ENCODE measurements at regions not wholly inside any gene's neighbourhood (a gene's known extent, or its start where the extent isn't known, plus 50 kb on each side); places are given as distances from the start of the nearest gene placed in this dataset.

GRCh38 chr3:27655547-27655946, 66.6 kb downstream of the EOMES start:
- no peak for TF ChIP-seq CTCF (conservative IDR thresholded peaks at IDR 0.05; ENCODE audit: control insufficient read depth, insufficient read depth, low read depth, low read length)
- peak; percentile 22 for DNase-seq (ENCODE audit: low read depth)
- no peak overlapping the region for H3K4me3 ChIP-seq (ENCODE audit: control insufficient read depth, low read depth, low read length)

GRCh38 chr3:27653803-27654558, 68.1 kb downstream of the EOMES start:
- no peak for DNase-seq (ENCODE audit: low read depth)
- no peak overlapping the region for H3K4me3 ChIP-seq (ENCODE audit: control insufficient read depth, low read depth, low read length)
- no peak for TF ChIP-seq CTCF (conservative IDR thresholded peaks at IDR 0.05; ENCODE audit: control insufficient read depth, insufficient read depth, low read depth, low read length)

- no peak overlapping the region for H3K4me3 ChIP-seq (ENCODE audit: control insufficient read depth, low read depth, low read length)
- TF ChIP-seq CTCF (conservative IDR thresholded peaks at IDR 0.05; ENCODE audit: control insufficient read depth, insufficient read depth, low read depth, low read length), result no peak
- DNase-seq (ENCODE audit: low read depth), result no peak
Observed at GRCh38 chr3:27649277-27649676, 72.8 kb downstream of the EOMES start.

GRCh38 chr3:27646896-27647295, 75.2 kb downstream of the EOMES start:
- no peak for TF ChIP-seq CTCF (conservative IDR thresholded peaks at IDR 0.05; ENCODE audit: control insufficient read depth, insufficient read depth, low read depth, low read length)
- no peak for DNase-seq (ENCODE audit: low read depth)
- no peak overlapping the region for H3K4me3 ChIP-seq (ENCODE audit: control insufficient read depth, low read depth, low read length)

GRCh38 chr3:27644941-27645340, 77.2 kb downstream of the EOMES start:
- DNase-seq (ENCODE audit: low read depth), result peak; percentile 30
- no peak for TF ChIP-seq CTCF (conservative IDR thresholded peaks at IDR 0.05; ENCODE audit: control insufficient read depth, insufficient read depth, low read depth, low read length)
- no peak overlapping the region for H3K4me3 ChIP-seq (ENCODE audit: control insufficient read depth, low read depth, low read length)

- TF ChIP-seq CTCF (conservative IDR thresholded peaks at IDR 0.05; ENCODE audit: control insufficient read depth, insufficient read depth, low read depth, low read length), result no peak
- no peak overlapping the region for H3K4me3 ChIP-seq (ENCODE audit: control insufficient read depth, low read depth, low read length)
- peak; percentile 49 for DNase-seq (ENCODE audit: low read depth)
Observed at GRCh38 chr3:27643355-27643754, 78.8 kb downstream of the EOMES start.
